ENCODE measurements at regions not wholly inside any gene's neighbourhood (a gene's known extent, or its start where the extent isn't known, plus 50 kb on each side); places are given as distances from the start of the nearest gene placed in this dataset.

GRCh38 chr12:59131462-59131861 lies 211.2 kb upstream of the LRIG3 start:
- Histone ChIP-seq H3K27me3 (ENCODE audit: low read depth) (no peaks in the 10 kb centered on the region), H3K4me3 (no peak overlapping the region), H3K4me1 (no peaks in the 10 kb centered on the region), H3K36me3 (no peaks in the 10 kb centered on the region), H3K27ac (replicated peaks) (no peak overlapping the region), H3K9me3 (replicated peaks) (no peaks in the 10 kb centered on the region)
- TF ChIP-seq, protein P1, sequence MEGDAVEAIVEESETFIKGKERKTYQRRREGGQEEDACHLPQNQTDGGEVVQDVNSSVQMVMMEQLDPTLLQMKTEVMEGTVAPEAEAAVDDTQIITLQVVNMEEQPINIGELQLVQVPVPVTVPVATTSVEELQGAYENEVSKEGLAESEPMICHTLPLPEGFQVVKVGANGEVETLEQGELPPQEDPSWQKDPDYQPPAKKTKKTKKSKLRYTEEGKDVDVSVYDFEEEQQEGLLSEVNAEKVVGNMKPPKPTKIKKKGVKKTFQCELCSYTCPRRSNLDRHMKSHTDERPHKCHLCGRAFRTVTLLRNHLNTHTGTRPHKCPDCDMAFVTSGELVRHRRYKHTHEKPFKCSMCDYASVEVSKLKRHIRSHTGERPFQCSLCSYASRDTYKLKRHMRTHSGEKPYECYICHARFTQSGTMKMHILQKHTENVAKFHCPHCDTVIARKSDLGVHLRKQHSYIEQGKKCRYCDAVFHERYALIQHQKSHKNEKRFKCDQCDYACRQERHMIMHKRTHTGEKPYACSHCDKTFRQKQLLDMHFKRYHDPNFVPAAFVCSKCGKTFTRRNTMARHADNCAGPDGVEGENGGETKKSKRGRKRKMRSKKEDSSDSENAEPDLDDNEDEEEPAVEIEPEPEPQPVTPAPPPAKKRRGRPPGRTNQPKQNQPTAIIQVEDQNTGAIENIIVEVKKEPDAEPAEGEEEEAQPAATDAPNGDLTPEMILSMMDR (IDR thresholded peaks at IDR 0.05; ENCODE audit: borderline replicate concordance), result no peak
- intact Hi-C loops (cut with micrococcal nuclease), result no loop called here
- DNase-seq, result no peak

GRCh38 chr12:59122784-59123183 lies 202.5 kb upstream of the LRIG3 start:
- no peaks in the 10 kb centered on the region for H3K27me3 ChIP-seq (ENCODE audit: low read depth)
- TF ChIP-seq, protein P1 (IDR thresholded peaks at IDR 0.05; ENCODE audit: borderline replicate concordance), result no peak
- no peaks in the 10 kb centered on the region for H3K9me3 ChIP-seq (replicated peaks)
- no peaks in the 10 kb centered on the region for H3K4me1 ChIP-seq
- no peaks in the 10 kb centered on the region for H3K36me3 ChIP-seq
- H3K27ac ChIP-seq (replicated peaks), result no peak overlapping the region
- no peak for DNase-seq
- intact Hi-C loops (cut with micrococcal nuclease), result no loop called here
- no peak overlapping the region for H3K4me3 ChIP-seq

DNA sequence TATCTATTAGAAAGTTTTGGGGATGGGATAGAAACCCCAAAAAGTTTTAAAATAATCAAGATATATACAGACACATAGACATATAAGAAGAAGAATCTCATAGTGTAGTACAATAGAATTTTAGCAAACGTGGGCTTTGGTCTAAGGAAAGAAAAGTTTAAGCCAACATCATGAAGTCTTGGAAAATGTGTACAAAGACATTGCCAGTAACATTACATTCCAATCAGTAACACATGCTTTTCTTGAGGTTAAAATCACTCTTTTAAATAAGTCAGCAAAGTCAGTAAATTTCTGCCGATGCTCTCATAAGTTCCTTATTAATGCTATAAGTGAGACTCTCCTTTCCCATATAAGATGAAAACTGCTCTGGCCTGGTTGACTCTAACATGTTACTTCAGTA lies 201.1 kb upstream of the LRIG3 start:
- DNase-seq, result no peak
- no peaks in the 10 kb centered on the region for H3K4me1 ChIP-seq
- no peak overlapping the region for H3K4me3 ChIP-seq
- no peaks in the 10 kb centered on the region for H3K27me3 ChIP-seq (ENCODE audit: low read depth)
- H3K9me3 ChIP-seq (replicated peaks), result no peaks in the 10 kb centered on the region
- no peaks in the 10 kb centered on the region for H3K36me3 ChIP-seq
- intact Hi-C loops (cut with micrococcal nuclease), result no loop called here
- no peak overlapping the region for H3K27ac ChIP-seq (replicated peaks)
- TF ChIP-seq, protein P1 (IDR thresholded peaks at IDR 0.05; ENCODE audit: borderline replicate concordance), result no peak

GRCh38 chr12:59119676-59120075 lies 199.4 kb upstream of the LRIG3 start:
- Histone ChIP-seq H3K27ac (replicated peaks) (no peak overlapping the region), H3K4me1 (no peaks in the 10 kb centered on the region), H3K36me3 (no peaks in the 10 kb centered on the region), H3K9me3 (replicated peaks) (no peaks in the 10 kb centered on the region), H3K27me3 (ENCODE audit: low read depth) (no peaks in the 10 kb centered on the region), H3K4me3 (no peak overlapping the region)
- DNase-seq, result no peak
- intact Hi-C loops (cut with micrococcal nuclease), result no loop called here
- TF ChIP-seq, protein P1 (IDR thresholded peaks at IDR 0.05; ENCODE audit: borderline replicate concordance), result no peak

GRCh38 chr12:59118356-59118755 lies 198.1 kb upstream of the LRIG3 start:
- Histone ChIP-seq H3K36me3 (no peaks in the 10 kb centered on the region), H3K4me1 (peaks cover 9% of the 10 kb centered on the region), H3K9me3 (replicated peaks) (no peaks in the 10 kb centered on the region), H3K27ac (replicated peaks) (no peak overlapping the region), H3K4me3 (no peak overlapping the region), H3K27me3 (ENCODE audit: low read depth) (no peaks in the 10 kb centered on the region)
- intact Hi-C loops (cut with micrococcal nuclease), result no loop called here
- TF ChIP-seq, protein P1 (IDR thresholded peaks at IDR 0.05; ENCODE audit: borderline replicate concordance), result no peak
- DNase-seq, result no peak

DNA sequence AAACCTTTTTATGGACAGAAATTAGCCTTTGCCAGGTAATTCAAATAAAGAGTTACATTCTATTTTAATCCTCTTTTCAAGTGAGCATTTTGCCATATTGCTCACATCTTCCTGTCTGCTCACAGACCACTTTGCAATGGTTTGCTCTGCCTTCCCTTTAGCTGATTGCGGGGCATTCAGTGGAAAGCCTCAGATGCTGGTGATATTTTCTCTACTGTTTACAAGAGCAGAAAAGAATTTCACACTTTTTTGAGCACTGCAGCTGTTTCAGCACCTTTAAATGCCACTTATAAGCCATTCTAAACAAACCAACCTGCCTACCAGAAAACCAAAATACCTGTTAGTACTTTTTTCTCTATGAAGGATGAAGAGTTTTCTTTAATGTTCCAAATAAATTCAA lies 195.7 kb upstream of the LRIG3 start:
- no peaks in the 10 kb centered on the region for H3K27me3 ChIP-seq (ENCODE audit: low read depth)
- H3K4me3 ChIP-seq, result no peak overlapping the region
- H3K4me1 ChIP-seq, result peaks cover 9% of the 10 kb centered on the region
- intact Hi-C loops (cut with micrococcal nuclease), result no loop called here
- H3K9me3 ChIP-seq (replicated peaks), result no peaks in the 10 kb centered on the region
- H3K27ac ChIP-seq (replicated peaks), result no peak overlapping the region
- no peak for DNase-seq
- TF ChIP-seq, protein P1 (IDR thresholded peaks at IDR 0.05; ENCODE audit: borderline replicate concordance), result no peak
- H3K36me3 ChIP-seq, result no peaks in the 10 kb centered on the region
